HG03066 (cell line): ENCODE measurements at regions not wholly inside any gene's neighbourhood (a gene's known extent, or its start where the extent isn't known, plus 50 kb on each side); places are given as distances from the start of the nearest gene placed in this dataset.

ENCODE experiments used
- ATAC-seq: cut with Tn5 transposase; IDR thresholded peaks from one replicate; pipeline ENCODE4 v1.9.1; 2021; ENCODE audit warnings: low read depth; ENCODE audit not compliant: unreplicated experiment

DNA sequence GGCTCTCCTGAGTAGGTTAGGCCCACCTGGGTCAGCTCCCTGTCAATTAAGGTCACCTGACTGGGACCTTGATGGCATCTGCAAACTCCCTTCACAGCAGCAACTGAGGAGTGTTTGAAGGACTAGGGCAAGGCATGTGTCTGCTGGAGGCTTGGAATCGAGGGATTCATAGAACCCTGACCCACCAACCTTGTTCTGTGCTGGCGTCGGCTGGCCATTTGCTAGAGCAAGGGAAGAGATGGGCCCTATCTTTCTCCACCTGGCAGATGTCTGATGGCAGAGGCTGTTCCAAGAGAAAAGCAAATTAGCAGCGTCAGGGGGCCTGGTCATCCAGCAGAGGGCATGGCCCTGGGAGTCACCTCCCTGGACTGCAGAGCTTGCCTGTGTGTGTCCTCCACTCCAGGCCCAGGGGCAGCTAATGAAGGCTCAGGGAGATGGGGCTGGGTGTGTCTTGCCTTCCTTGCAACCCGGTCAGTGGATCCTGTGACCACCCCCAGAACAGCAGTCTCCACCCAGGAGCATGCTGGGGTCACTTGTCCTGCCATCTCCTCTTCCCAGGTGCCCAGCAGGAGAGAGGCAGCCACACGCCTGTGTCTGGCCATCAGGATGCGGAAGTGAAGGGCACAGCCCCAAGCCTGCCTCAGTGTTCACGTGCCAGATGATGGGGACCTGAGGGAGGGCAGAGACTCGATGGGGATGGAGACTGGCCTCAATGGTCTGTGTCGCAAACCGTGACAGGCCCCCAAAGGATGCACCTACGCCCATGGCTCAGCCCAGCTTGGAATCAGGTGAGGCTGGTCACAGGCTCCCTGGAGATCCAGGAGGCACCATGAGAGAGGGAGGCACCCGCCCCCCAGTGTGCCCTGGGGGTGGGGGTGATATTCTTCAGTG lies 53.9 kb downstream of the BARX1 start:
- ATAC-seq, result no peak

DNA sequence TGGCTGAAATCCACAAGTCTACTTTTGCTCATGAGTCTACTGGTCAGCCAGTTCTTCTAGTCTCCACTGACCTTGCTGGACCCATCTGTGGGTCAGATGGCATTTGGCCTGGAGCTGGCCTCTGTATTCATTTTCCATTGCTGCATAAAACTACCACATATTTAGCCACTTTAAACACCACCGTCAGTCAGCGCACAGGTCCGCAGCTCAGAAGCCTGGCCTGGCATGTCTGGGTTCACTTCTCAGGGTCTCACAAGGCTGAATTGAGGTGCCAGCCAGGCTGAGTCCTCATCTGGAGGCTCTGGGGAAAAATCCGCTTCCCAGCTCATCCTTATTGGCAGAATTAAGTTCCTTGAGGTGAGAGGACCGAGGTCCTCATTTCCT lies 54.7 kb downstream of the BARX1 start:
- ATAC-seq, result no peak

DNA sequence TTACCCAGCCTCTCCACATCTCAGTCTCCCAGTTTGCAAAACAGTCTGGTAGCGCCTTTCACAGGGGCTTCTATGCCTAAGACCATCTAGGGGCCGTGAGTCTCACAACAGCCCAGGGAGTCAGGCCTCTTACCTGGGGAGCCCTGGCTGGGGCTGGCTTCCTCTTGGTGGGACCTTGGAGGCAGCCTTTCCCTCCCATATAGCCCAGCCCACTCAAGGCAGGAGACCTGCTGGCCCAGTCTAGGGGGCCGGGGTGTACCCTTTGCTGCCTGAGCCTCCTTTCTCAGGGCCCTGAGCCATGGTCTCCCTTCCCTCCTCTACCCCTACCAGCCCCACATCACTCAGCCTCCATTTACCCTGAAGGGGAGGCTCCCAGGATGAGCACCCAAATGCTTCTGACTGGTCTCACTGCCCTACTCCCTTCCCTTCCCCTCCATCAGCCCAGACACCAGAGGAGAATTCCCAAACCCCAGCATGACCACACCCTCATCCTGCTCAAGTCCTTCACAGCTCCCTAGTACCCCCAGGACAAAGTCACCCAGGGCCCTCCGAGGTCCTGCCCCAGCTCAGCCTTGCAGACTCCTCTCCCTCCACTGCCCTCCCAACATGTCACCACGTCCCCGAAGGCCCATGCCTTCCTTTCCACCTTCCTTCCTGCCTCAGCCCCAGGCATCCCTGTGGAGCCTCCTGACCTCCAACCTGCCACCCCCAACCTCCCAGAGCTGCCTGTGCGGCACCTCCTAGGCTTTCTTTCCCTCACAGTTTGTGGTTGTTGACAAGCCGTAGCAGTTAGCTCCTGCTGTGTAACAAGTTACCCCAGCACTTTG lies 55.3 kb downstream of the BARX1 start:
- ATAC-seq, result no peak

DNA sequence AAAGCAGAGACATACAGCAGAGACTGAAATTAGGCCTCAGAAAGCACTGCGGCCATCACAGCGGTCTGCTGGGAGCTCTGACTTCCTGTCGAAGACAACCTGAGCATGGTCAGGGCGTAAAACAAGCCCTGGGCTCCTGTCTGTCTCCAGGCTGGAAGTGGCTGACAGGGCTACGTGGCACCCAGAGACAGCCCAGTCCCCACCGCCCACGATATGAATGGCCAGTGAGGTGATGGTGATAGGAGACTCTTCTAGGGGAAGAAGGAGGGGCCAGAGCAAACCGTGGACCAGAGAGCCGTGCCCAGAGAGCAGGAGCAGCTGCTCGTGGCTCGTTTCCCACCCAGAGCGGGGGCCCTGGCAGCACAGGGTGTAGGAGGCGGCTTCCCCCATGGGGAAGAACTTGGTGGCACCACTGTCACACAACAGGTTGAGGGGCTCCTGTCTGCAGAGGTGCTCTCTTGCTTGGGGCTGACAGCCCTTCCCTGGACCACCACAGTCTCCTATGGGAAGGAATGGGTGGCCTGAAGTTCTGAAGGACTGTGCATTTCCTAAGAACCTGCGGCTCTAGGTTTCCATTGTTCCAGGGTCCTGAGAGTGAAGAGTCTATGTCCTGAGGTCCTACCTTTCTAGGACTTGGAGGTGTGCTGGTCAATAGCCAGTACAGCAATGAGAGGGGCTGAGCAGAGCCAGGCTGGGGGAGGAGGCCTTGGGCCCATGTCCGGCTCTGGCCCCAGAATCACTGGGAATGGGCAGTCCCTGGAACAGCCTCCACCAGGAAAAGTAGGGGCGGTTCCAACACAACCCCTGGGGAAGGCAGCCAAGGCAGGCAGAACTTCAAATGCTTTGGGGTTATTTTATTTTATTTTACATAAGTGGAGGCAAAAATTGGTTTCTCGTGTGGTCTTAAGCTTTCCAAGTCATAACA lies 56.4 kb downstream of the BARX1 start:
- ATAC-seq, result no peak

DNA sequence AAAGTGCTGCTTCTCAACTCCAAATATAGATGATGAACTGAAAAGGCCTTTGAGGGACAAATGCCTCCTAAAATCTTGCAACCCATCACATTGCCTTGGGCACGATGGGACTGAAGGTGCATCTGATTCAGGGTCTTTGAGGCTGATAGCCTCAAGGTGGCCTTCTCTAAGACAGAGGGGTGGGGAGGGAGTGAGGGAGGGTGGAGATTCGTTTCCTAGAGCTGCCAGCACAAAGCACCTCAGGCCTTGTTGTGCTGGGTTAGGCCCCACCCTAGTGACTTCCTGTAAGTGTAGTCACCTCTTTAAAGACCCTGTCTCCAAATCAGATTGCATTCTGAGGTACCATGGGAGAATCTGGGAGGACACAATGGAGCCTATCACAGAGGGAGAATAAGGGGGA lies 57.1 kb downstream of the BARX1 start:
- ATAC-seq, result no peak

DNA sequence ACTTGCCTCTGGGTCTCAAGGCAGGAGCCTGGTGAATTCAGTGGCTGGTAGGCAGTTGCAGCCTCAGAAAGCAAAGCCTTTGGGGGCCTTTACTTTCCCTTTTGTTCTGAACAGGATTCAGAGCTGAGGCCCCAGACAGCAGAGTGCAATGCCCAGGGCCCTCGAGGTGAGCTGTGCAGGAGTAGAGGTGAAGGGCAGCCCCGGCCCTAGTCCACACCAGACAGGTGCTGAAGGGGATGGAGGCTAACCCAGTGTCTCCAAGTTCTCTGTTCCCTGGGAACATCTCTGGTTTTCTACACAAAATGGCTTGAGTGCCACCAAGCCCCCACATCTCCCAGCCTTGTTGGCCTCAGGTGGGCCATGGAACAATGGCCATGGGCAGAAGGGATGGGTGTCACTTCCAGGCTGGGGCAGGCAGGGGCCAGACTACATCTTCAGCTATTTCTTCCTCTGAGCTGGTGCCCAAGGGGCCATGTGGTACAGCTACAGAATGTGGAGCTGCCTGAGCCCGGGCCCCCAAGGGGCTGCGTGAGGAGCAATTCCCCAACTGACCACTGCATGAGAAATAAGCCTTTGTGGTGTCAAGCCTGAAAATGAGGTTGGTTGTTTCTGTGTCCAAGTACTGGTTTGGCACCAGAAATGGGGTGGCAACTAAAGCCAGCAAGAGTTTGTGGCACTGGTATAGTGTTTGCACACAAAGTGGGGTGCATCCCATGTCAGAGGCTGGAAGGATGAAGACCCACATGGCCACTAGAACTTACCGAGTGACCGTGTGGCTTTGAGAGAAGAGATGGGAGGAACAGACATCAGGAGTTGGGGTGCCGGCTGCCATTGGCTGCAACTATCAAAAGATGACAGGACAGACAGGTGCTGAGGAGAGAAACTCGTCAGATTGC lies 57.8 kb downstream of the BARX1 start:
- ATAC-seq, result no peak

DNA sequence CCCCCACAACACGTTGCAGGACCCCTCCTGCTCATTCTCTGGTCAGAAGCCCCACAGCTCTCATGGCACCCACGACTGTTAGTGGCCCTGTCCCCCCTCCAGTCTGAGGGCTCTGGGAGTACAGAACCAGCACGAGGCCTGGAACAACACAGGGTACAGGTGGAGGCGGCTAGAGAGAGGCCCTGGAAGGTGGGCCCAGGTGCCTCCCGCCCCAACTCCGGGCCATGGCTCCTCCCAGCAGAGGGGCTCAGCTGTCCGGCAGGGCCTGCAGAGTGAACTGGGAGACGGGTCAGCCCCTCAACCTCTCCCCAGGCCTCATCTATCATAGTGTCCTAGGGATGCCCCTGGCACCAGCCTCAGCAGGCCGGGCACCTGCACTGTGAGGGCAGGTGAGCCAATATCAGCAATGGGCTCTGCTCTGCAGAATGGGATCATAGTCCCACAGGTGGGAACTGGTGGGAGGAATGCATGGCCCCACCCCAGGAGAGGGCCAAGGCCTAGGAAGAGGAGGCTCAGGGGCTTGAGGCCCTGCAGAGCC lies 58.6 kb downstream of the BARX1 start:
- ATAC-seq, result no peak

DNA sequence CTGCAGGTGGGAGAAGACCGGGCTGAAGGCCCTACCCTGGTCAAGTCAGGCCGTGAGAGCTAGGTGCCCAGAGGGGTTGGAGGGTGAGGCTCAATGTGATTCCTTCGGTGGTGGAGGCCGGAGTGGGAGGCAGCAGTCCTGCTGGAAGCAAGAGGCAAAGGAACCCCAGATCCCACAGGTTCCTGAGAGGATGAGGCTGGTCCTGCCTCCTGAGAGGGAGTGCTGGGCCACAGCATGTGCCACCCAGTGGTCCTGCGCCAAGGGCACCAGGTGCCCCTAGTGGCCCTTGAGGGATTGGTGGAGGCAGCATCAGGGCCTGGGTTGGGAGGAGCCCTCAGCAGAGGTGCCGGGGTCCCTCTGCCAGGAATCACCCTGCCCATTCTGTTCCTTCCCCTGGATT lies 59.1 kb downstream of the BARX1 start:
- ATAC-seq, result no peak

DNA sequence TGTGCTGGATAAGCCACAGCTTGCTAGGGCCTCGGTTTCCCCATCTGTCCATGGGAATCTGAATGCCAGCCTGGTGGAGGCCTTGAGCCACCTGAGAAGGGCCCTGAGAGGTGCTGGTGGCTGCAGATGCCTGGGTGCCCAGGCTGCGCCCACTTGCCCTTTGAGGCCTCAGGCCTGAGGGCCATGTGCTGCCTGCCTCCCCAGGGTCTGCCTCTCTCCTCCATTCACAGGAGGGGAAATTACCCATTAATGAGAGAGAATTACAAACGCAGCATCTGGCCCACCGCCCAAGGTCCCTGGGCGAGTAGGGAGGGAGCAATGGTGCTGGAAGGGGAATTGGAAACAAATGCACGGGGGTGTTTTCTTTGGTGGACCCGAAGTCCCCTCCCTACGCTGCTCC lies 59.6 kb downstream of the BARX1 start:
- ATAC-seq, result no peak

DNA sequence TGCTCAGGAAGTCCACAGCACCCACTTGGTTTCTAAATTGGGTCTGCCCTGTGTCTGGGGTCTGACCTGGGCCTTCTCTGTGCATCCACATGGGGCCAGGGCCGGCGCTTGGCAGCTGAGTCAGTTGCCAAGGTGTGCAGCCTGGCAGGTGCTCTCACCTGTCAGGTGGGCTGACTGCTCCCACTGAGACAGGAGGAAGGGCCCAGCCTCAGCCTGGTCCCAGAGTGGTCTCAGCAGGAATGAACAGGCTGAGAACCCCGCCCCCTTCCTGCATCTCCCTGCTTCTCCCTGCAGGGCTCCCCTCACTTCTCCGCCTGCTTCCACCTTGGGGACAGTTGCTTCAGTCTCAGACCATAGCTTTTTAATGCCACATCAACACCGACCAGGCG lies 60.5 kb downstream of the BARX1 start:
- ATAC-seq, result no peak

DNA sequence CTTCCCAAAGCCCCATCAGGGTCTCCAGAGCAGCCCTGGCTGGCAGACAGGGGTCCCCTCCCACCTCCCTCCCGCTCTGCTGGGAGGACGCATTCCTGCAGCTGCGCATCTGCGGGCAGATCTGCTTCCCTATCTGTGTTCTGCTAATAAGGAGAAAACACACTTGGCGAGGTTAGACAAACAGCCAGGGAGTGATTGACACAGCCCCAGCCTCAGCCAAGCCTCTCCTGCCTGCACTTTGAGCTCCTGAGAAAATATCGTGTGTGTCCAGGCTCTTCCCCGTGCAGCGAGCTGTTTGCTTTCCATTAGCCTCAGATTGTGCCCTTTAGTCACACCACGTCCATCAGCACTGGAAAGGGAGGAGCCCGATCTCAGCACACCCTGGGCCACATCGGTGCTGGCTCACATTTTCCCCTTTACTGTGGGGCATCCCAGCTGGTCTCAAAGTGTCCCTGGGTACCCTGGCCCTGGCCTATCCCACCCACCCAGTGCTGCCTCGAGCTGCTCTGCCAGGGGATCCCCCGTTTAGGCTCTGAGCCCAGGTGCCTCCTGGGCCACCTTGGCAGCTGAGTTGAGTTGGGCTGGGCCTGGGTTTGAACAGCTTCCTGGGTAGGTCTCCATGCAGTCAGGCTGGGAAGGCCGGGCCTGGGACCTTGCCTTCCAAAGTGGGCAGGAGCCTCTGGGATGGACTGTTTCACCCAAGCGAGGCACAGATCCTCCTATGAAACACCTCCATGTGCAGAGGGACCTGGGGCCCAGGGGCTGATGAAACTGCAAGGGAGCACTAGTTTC lies 61.1 kb downstream of the BARX1 start:
- ATAC-seq, result no peak

DNA sequence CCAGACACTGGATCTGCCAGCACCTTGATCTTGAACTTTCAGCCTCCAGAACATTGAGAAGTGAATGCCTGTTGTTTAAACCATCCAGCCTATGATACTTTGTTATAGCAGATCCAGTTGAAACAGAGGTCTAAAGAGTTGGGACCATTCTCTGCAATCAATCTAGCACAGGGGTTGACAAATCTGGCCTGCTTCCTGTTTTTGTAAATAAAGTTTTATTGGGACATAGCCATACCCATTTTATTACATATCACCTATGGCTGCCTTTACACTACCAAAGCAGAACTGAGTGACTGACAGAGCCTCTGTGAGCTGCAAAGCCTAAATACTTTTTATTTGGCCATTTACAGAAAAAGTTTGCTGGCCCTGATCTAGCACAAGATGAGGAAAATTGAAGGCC lies 62.0 kb downstream of the BARX1 start:
- ATAC-seq, result no peak

DNA sequence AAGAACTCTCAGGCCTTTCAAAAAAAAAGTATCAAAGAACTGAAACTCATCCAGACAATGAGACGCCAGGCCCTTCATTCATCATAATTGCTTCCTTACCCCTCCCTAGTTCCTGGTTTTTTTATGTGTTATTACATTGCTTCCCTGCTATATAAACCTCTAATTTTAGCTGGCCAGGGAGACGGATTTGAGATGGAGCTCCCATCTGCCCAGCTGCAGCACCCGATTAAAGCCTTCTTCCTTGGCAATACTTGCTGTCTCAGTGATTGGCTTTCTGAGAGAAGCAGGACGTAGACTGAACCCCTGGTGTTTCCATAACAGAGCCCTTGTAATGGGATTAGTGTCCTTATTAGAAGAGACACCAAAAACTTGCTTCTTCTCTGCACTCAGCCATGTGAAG lies 62.4 kb downstream of the BARX1 start:
- no peak for ATAC-seq

DNA sequence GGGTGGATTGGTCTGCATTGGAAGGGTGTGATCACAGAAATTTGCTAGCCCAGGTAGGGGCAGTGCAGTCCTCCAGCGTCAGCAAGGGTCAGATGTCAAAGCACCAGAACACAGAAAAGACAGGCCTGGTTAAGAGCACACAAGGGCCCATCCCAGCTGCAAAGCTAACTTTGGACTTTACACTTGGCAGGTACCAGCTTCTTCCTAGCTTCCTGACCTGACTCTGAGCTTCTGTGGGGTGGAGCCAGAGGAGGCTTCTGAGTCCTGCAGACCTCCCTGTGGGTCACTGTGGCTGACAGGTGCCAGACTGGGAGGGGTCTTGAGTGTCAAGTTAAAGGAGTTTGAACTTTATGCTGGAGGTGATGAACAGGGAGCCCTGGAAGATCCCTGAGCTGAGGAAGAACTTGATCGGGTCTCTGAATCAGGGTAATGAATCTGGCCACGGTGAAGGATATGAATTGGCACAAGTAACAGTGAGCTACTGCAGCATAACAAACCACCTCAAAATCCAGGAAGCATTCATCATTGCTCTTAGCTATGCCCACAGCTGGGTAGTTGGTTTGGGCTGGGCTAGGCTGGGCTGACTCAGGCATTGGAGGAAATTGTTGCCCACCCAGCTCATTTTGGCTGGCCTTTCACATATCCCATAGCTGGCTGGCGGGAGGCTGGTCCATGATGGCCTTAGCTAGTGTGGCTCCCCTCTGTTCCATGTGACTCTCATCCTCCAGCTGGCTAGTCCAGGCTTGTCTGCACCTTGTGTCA lies 63.4 kb downstream of the BARX1 start:
- no peak for ATAC-seq

DNA sequence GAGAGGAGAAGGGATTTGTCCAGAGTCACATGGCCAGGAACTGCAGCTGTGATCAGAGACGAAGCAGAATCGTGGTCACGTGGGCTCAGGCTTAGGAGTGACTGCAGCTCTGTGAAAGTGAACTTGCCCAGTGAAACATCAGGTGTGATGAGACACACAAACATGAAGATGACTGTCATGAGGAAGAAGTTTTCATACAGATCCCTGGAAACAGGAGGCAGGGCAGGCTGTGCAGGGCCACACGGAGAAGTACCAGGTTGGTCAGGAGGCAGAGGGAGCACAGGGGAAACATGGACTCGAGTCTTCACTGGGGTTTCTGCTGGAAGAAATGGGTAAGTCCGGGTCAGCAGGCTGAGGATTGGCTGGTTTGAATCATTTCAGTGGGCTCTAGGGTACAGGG lies 64.1 kb downstream of the BARX1 start:
- no peak for ATAC-seq

DNA sequence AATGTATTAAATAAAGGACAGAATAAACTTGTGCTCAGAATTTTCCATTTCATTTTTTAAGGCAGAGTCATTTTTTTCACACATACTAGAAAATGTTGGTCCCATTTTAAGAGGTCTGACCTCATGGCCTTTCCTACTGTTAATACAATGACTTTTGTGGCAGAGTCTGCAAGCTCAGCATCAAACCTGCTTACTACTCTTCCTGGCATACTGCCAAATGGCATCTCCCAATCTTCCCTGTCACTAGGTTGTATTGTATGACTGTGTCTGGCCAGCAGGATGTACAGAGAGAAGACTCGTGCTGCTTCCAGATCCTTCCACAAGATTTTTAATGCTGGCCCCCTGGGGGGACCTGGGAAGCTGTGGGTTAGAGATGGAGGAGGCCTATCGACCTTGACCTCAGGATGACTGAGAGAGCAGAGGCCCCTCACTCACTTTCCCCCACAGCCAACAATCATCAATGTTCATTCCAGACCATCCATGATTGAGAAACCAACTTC lies 64.7 kb downstream of the BARX1 start:
- no peak for ATAC-seq

DNA sequence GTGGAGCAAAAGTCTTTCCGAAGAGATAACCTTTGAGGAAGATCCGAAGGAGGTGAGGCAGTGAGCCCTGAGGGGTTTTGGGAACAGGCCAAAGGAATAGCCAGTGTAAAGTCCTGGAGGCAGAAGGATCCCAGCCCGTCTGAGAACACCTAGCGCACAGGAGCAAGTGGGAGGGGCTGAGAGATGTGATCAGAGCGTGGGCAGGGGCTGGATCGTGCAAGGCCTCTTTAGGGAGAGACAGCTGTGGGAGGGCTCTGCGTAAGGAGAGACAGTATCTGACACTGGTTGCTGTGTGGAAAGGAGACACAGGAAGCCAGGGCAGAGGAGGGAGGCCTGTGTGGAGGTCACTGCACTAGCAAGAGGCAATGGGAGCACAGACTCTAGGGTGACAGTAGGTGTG lies 68.2 kb downstream of the BARX1 start:
- no peak for ATAC-seq

DNA sequence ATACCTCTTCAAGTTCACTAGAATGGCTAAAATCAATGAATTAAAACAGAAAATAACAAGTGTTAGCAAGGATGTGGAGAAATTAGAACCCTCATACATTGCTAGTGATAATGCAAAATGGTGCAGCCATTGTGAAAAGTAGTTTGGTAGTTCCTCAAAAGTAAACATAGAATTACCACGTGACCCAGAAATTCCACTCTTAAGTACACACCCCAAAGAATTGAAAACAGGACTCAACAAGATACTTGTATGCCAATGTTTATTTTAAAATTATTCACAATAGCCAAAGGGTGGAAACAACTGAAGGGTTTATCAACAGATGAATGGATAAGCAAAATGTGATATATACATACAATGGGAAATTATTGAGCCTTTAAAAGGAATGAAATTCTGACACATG lies 70.3 kb downstream of the BARX1 start:
- no peak for ATAC-seq
